Stimulated activated CD4-positive, alpha-beta T cell treated with anti-CD3 and anti-CD28 coated beads, Interleukin-15, amount 100 ng/mL, for 1 hour (primary cell): ENCODE measurements at regions not wholly inside any gene's neighbourhood (a gene's known extent, or its start where the extent isn't known, plus 50 kb on each side); places are given as distances from the start of the nearest gene placed in this dataset.

Experiments
- DNase-seq, 2 donors: peaks; one replicate each; pipeline ENCODE4 v3.0.0-alpha.2; 2020; ENCODE audit warnings: low read depth in 1 of 2, low spot score in 1 of 2

DNA sequence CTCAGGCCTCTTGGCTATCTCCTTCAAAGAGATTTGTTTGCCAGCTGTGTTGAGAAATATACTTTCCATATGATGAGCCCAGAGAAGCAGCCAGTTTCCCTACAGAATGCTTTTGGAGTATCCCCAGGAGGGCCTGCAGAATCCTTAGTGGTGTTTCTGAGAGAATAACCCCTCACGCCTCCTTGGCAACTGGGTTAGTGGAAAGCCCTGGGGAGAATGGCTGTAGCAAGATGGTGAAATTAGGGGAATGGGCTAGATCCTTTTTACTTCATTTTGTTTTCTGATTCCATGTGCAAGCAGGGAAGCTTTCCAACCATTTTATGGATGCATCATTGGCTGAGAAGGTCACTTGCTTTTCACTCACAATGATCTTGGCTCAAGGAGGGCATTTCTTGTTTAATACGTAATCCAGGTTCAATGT lies 364.6 kb downstream of the DMRT2 start:
- DNase-seq, result no peak

DNA sequence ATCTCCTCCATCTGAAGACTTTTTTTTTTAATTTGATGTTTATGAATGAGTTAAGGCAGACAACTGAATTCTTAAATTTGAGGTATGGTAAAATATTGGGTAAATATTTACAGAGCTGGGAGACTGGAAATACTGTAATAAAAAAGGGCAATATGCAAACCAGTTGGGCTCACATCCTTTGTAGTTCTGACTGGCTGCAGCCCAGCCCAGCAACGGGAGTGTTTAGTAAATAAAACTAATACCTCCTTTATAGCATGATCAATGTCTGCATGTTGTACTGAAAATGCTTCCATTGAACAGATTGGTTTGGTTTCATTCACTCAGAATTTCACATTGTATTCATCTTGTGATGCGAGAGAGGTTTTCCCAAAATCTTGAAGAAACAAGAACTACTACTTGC lies 365.0 kb downstream of the DMRT2 start:
- DNase-seq, result no peak

DNA sequence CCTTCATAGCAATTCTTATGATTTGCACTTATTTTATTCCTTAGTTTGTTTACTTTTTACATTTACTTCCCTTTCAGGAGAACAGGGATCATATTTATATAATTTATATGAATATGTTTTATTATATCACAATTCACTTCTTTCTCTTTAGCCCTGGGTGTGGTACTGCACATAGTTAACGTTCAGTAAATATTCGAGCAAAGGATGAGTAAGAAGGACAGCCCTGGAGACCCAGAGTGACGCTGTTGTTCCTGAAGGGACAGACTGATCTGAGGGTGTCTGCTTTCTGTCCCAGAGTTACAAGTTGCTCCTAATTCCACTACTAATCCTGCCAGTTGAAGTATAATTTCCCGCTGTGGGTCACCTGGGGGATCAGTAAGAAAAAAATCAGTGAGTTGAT lies 366.1 kb downstream of the DMRT2 start:
- no peak for DNase-seq

DNA sequence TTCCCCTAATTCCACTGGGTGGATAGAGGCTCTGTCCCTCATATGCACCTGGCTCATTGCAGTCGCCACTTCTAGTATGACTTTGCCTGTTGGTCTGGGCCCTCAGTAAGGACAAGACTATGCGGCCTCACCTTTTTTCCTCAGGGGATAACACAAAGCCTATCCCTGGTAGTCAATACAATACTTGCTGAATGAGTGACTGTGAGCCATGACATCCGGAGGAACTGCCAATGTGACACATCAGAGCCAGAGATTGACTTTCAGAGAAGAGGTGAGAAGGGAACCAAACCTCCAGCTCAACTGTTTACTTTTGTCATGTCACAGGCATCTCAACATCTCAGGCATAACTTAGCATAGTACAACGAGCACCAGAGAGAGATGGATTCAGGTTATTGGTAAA lies 371.3 kb downstream of the DMRT2 start:
- no peak for DNase-seq

DNA sequence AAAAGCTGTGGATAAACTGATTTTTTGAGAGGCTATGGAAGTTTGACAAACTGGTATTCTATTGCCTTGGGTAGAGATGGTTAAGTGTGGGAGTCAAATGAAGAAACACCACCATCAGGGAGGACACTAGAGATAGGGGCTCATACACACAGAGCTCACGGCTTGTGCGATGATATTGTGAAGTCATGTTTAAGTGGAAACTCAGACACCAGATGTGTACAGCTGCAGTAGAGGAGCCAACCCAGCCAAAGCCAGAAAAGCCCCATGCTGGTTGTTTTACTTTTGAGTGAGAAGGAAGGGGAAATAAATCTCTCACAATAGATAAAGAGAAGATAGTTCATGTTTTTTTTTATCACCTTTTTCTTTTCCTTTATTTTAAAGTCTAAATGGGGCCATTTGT lies 377.7 kb downstream of the DMRT2 start:
- no peak for DNase-seq

DNA sequence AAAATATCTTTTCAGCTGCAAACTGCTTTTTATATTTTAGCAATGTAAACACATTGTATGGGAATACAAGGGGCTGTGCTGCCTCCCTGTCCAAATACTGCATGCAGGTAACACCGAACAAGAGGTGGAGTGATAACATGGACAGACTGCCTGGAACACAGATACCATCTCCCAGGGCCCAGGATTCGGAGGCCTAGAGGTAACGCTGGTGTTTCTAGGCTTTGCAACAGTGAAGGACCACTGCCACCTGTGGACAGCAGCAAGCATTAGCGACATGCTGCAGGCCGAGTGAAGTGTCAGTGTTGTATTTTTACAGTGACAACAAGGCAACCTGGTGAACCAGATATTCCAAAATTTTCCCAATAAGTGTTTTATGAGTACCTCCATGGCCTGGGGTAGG lies 379.1 kb downstream of the DMRT2 start:
- no peak for DNase-seq

DNA sequence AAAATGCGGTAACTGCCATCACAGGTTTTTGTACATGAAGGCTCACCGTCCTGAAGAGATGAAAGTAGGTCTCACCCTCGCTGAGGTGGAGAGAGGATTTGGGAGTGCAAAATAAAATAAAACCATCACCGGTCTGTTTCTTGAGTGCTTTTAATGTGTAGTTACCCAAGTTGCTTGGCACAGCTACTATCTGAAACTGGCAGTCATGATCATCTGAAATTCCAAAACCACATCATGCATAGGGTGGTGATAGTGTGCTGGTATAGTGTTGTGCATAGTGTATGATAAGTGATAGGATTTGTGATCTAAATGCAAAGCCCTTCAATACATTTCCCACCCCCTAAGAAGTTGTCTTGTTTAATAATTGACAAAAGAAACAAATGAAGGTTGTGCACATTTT lies 381.3 kb downstream of the DMRT2 start:
- no peak for DNase-seq

DNA sequence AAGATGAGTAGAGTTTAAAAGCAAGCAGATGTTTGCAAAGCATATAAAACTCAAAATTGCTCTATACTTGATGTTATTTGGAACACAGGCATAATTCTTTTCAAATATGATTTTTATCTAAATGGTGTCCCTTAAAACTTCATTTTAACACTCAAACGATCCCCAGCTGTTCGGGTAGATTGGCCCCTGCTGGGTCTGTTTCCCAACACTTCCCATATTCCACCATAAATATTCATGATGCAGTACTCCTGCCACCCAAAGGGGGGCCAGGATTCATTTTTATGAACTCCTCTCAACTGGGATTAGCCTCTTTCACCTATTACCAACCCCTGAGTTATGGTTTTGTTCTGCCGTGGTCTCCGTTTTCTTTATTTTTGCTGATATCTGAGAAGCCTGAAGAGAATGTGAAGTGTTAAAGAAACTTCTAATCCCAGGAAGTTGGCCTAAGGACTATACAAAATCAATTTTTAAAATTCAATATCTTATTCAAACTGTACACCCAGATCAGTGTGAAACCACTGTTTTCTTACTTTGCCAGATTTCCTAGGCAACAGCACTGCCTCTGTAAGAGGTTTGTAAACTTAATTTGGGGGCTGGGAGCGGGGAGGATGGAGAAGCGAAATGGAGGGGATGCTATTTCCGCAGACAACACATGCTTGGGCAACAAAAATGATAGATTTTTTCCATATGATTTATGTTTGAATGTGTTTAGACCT lies 384.1 kb downstream of the DMRT2 start:
- no peak for DNase-seq

DNA sequence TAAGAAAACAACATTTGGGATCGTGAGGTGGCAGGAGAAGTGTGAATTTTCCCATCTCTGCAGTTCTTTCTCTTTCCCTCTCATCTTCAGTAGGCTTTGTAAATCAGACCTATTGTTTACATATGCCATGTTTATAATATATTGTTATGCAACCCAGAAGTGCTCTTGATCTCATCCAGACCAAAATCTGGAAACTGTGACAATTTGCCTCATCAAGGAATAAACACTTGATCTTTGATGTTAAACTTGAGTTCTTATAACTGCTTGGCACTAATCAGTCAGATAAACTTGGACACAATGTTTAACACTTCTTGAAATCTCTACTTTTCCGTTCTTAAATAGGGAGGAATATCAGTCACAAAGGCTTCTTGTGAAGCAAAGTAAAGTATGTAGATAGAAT lies 384.7 kb downstream of the DMRT2 start:
- no peak for DNase-seq

DNA sequence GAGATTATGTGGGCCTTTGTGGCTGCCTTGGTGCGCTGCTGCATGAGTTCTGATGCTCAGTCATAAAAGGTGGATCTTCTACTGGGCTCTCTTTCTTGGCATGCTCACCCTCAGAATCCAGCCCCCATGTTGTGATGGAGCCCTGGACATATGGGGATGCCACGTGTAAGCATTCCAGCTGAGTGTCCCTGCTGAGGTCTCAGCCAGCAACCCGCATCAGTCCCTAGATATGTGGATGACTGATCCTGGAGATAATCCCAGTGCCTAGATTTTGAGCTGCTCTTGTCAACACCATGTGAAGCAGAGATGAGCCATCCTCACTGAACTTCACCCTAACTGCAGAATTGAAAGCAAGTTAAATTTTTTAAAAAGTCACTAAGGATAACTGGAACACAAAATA lies 390.1 kb downstream of the DMRT2 start:
- no peak for DNase-seq

DNA sequence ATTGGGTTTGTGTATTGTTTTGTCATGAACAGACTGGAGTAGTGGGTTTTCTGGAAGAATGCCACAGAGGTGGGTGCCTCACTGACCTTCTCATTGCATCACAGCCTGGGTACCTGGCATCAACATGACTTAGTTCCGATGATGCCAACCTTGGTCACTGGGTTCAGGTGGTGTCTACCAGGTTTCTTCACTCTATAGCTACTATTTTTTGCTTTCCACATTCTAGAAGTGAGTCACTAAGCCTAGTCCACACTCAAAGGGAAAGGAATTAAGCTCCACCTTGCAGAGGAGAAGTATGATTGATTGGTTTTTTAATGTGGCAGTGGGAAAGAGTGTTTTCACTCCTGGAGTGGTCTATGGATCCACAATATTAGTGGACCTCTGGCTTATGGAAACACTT lies 391.9 kb downstream of the DMRT2 start:
- DNase-seq, result no peak

DNA sequence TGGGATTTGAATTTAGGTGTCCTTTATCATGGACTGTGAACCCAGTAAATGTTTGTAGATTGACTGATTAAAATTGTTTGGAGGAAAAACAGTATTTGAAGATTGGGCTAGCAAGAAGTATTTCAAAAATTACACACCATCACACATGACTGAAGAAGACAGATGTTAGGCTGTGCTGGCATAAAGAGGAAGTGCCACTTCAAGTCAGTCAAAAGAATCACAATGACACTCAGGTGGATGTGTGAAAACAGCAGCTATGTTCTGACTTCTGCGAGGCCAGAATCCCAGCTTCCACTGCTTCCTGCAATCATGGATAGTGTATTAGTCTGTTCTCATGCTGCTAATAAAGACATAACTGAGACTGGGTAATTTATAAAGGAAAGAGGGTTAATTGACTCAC lies 393.3 kb downstream of the DMRT2 start:
- no peak for DNase-seq

DNA sequence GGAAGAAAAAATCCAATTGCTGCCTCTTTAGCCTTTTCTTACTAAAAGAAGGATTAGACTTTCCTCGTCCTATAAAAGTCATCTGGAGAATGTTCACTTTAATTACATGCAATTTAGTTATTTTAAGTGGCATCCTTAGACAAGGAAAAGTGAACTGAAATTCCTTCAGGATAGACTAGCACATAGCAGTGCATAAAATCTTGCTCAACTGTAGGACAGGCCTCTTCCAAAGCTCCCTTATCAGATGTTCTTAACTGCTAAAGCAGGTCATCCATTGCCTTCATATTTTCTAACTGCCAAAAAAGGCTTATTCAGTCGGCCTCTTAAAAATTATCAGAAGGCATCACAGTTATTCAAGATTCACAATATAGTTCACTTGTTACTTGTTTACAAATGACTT lies 396.5 kb downstream of the DMRT2 start:
- no peak for DNase-seq

DNA sequence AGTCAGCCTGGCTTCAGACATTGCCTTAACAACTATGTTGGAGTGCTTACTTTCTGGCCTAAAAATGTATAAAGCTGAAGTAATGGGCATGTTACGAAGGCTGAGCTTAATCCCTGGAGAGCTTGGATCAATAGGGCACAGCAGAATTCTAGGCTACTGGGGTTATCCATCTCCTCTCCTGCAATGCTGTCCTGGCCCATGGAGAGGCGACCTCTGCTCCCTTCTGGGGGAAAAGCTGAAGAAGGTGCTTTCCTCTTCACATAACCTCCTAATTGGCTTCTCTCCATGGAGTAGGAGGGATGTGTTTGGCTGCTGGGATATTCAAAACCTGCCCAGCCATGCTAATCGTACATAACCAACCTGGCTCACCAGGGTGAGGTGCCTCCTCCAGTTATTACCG lies 403.5 kb downstream of the DMRT2 start:
- DNase-seq, result no peak

DNA sequence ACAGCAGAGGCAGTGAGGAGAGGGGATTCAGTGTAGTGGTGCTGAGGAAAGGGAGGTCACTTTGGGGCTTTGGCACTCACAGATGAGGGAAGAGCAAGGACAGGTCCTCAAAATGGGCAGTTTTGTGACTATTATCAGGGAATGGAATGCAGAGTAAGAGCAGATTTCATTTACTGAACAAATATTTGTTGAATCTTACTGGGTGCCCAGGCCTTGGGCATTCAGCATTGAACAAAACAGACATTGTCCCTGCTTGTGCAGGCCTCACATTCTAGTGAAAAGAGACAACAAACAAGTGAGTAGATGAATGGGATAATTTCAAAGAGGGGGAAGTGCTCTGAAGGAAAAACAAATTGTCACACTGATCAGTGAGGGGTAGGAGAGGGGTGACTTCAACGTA lies 404.1 kb downstream of the DMRT2 start:
- no peak for DNase-seq

DNA sequence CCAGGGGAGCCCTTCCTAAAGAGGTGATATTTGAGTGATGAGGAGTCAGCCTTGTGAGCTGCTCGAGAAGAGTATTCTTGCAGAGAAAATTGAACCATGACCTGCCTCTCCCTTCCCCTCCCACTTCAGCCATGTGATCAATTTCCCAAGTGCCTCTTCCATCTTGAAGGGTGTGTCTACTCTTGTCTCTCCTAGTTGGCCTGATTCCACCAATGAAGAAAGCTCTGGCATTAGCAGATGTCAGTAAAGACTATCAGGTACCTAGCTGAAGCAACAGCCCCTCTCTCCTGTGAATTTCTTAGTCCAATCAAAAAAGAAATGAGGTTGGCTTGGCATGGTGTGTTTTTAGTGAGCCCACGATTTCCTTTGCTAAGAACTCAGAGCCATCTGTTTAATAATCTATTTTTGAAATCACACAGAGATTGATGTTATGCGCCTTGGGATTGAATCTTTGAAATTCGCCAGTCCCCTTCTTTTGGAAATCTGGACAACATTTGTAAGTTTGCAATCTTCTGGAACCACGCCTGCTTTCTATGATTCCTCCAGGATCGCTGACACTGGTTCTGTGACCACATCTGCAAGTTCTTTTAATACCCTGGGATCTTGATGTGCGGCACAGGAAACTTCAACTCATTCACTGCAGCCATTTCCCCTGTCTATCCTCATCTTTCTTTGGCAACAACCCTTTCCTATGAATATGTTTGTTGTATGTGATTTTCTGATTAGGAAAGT lies 404.6 kb downstream of the DMRT2 start:
- DNase-seq, result no peak

DNA sequence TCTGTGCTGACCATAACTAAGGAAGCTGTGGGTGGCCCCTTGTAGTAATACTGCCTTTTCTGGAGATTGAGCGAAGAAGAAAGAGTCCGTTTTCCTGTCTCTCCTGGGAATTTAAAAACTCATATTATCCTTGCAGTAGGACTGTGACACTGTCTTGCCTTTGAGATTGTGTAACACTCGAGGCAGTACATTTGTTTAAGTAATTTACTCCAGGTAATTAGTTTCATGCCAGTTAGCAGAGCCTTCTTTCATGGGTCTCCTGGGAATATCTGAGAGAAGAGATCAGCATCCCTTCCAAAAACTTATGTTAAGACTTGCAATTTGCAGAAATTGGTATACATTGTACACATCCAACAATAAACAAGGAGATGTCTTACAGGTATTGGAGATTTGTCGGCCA lies 405.6 kb downstream of the DMRT2 start:
- no peak for DNase-seq

DNA sequence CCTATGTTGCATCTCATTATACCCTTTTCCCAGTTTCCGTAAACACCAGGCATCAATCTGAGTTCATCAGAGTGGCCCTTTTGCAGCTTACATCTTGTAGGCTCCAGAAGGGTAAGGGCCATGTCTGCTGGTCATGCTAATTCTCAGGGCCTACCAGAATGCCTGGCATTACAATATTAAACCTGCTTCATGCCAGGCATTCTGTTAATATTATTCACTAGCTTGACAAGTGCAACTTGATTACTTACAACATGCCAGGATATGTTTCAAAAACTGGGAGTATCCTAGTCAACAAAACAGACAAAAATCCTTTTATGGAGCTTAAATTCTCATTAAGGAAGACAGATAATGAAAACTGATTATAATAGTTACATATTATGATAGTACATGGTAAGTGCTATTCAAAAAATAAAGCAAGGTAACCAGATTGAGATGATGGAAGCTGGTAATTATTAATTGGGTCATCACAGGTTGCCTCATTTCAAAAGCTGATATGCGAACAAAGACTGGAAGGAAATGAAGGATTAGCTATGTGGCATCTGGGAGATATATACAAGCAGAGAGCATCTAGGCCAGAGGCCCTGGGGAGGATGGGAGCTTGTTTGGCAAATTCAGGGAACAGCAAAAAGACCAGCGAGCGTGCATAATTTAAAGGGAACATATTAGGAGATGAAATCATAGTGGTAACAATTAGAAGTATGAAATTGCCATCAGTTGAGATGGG lies 406.3 kb downstream of the DMRT2 start:
- DNase-seq, result no peak

DNA sequence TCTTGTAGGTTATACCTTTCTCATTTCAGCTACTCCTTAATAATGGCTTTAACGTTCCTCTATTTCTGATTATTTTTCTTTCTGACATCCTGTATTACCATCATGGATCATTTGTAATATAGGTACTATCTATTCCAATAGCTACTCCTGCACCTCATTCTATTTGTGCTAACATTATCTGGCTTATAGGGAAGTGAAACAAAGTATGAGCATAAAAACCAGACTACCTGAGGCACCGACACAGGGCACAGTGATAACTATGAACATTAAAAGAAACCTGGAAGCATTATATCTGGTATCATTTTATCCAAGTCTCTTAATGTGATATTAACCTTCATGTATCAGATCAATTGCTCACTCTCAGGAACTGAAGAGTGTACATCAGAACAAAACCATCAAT lies 407.3 kb downstream of the DMRT2 start:
- no peak for DNase-seq

DNA sequence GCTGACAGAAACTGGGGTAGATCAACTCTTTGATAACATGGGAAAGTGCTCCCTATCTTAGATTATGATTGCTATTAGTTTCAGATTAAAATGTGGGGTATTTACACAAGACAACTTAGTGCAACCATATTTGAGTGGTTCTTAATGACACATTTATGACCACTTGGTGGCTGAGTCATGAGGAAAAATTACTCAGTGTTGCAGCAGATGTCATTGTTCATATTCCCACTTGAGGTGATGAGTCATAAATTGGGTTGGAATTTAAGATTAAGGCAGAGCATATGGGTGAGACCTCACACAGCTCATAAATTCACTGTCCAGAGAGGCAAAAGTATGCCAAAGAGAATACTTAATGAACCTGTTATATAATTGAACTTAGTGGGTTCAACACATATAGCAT lies 408.3 kb downstream of the DMRT2 start:
- DNase-seq, result no peak

DNA sequence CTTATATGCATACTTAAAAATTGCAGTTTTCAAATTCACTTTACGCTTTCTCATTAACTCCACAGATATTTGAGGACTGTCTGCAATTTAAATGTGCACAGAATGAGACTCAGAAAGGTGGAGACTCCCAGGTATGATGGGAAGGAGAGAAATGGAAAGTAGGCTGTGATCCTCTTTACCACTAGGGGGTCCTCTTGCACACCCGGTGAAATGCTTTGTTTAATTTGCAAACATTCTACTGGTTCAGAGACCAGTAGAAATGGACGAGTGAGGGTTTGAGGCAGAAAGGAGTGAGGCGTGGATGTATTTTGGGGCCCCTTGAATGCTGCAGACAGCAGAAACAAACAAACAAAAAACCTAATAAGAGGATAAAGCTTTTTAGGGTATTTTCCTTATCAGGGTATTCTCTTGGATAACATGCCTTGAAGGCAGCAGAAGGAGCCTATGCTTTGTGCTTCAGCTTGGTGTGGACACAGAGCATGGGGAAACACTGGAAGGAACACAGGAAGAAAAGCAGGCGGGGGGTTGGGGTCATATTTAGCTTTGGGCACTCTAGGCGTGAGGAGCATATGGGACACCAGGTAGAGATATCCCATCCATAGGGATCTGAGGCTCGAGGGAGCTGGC lies 410.1 kb downstream of the DMRT2 start:
- DNase-seq, result no peak

DNA sequence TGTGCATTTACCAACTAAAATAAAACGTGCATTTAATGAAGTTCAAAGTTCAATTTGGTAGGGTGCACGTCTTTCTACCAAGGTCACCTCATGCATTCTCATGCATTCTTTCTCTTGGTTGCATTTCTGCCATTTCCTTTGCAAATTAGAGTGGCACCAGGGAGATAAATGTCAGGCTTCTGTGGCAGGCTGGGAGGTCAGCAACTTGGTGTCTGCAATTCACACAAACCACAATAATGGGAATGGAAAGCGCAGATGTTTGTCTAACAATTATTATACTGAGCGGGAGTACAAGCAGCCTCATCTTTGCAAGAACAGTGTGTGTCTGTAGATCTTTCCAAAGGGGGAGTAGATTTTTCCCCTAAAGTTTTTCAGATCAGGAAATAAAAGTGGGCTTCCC lies 411.7 kb downstream of the DMRT2 start:
- no peak for DNase-seq
